SU-DHL-6 (cell line): ENCODE measurements at regions not wholly inside any gene's neighbourhood (a gene's known extent, or its start where the extent isn't known, plus 50 kb on each side); places are given as distances from the start of the nearest gene placed in this dataset.
"Not testable (repeated sequence)": the region's sequence is repeated elsewhere in the genome, so short reads cannot be mapped to it uniquely, and the experiment has no call there.

Experiments used
- H2AFZ ChIP-seq: fragments of 200-600 bp; sonication (generic); 2 replicates; pipeline ENCODE4 v1.6.1; 2014; ENCODE audit warnings: low read depth, mild to moderate bottlenecking, moderate library complexity, mixed read lengths, antibody characterized with exemption, low read length; ENCODE audit not compliant: severe bottlenecking
- H3F3A ChIP-seq: fragments of 200-600 bp; shearing (Covaris generic); 2 replicates; pipeline ENCODE4 v1.6.0; 2016; ENCODE audit warnings: antibody characterized with exemption, mild to moderate bottlenecking; ENCODE audit not compliant: insufficient read depth
- H3K27ac ChIP-seq: fragments of 200-600 bp; sonication (generic); 2 replicates; pipeline ENCODE4 v1.5.1; 2016; ENCODE audit warnings: low read depth, mild to moderate bottlenecking, low read length, moderate library complexity, mixed read lengths
- H3K27me3 ChIP-seq: fragments of 200-600 bp; sonication (generic), shearing (Covaris generic); 2 replicates; pipeline ENCODE4 v1.6.0; 2014; ENCODE audit warnings: mild to moderate bottlenecking, low read length
- H3K36me3 ChIP-seq: fragments of 200-600 bp; sonication (generic); 2 replicates; pipeline ENCODE4 v1.6.1; 2014; ENCODE audit warnings: mild to moderate bottlenecking, low read length, mixed read lengths
- H3K4me2 ChIP-seq: fragments of 300-600, 200-600 bp; shearing (Covaris generic), sonication (generic); 2 replicates; pipeline ENCODE4 v1.6.0; 2014; ENCODE audit warnings: low read length, low read depth, mild to moderate bottlenecking; ENCODE audit not compliant: poor library complexity, severe bottlenecking
- H3K4me3 ChIP-seq: fragments of 200-600 bp; sonication (generic); 2 replicates; pipeline ENCODE4 v1.5.1; 2014; ENCODE audit warnings: antibody characterized with exemption, low read length, mild to moderate bottlenecking, mixed read lengths; ENCODE audit not compliant: insufficient read depth, poor library complexity, severe bottlenecking
- H3K79me2 ChIP-seq: fragments of 200-600 bp; sonication (generic); 2 replicates; pipeline ENCODE4 v1.6.1; 2014; ENCODE audit warnings: mild to moderate bottlenecking, low read length, moderate library complexity; ENCODE audit not compliant: insufficient read depth
- H3K9ac ChIP-seq: fragments of 200-600 bp; sonication (generic); 2 replicates; pipeline ENCODE4 v1.7.0; 2014; ENCODE audit warnings: mild to moderate bottlenecking, low read length
- H3K9me2 ChIP-seq: fragments of 200-600 bp; sonication (generic); replicated peaks from 2 replicates; pipeline ENCODE4 v1.6.1; 2014; ENCODE audit warnings: low read length; ENCODE audit not compliant: insufficient read depth
- H3K9me3 ChIP-seq: fragments of 200-600 bp; sonication (generic); 2 replicates; pipeline ENCODE4 v1.6.1; 2014; ENCODE audit warnings: low read length, mixed read lengths; ENCODE audit not compliant: insufficient read depth
- H4K20me1 ChIP-seq: fragments of 200-600 bp; sonication (generic); 2 replicates; pipeline ENCODE4 v1.6.1; 2014; ENCODE audit warnings: low read depth, mild to moderate bottlenecking, antibody characterized with exemption, low read length, moderate library complexity, mixed read lengths

DNA sequence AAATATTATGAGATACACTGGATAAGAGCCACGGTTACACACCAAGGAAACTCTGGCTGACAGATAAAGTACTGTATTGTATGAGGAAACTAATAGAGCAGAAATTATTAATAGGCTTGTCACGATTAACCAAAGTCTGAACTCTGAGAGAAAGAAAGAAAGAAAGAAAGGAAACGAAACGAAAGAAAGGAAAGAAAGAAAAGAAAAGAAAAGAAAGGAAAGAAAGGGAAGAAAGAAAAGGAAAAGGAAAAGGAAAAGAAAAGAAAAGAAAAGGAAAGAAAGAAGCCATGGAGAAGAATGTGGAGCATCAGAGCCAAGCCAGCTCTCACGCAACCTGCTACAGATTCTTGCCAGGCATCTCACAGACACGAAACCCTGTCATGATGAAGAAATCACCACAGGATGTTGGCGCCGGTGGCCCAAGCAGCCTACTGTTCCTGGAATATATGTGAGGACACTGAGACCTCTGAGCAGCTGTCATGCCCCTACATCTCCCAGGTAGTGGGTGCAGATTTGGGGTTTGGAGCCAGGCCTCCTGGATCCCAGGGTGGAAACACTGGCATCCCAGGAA, 187.4 kb upstream of the LRRC61 start:
- not testable (repeated sequence) for H4K20me1 ChIP-seq, H3K4me3 ChIP-seq, H3K9ac ChIP-seq, H3K27ac ChIP-seq, H2AFZ ChIP-seq, H3K36me3 ChIP-seq, H3K9me2 ChIP-seq, H3K27me3 ChIP-seq, H3K4me2 ChIP-seq, H3F3A ChIP-seq, H3K9me3 ChIP-seq, H3K79me2 ChIP-seq

DNA sequence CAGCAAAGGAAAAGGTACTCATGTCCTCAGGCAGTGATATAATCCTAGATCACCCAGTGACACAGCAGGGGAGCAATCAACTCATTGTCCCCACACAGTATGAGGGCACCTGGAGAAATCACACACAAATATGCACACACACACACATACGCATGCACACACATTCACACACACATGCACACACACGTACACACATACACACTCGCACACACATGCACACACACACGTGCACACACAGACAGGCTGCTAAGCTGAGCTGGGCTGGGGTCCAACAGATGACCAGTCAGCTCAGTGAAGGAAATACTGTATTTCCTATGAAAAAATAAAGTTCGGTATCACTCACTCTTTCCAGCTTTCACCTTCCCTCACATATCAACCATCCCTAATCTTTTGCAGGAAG, 183.3 kb upstream of the LRRC61 start:
- H4K20me1 ChIP-seq, result not testable (repeated sequence)

DNA sequence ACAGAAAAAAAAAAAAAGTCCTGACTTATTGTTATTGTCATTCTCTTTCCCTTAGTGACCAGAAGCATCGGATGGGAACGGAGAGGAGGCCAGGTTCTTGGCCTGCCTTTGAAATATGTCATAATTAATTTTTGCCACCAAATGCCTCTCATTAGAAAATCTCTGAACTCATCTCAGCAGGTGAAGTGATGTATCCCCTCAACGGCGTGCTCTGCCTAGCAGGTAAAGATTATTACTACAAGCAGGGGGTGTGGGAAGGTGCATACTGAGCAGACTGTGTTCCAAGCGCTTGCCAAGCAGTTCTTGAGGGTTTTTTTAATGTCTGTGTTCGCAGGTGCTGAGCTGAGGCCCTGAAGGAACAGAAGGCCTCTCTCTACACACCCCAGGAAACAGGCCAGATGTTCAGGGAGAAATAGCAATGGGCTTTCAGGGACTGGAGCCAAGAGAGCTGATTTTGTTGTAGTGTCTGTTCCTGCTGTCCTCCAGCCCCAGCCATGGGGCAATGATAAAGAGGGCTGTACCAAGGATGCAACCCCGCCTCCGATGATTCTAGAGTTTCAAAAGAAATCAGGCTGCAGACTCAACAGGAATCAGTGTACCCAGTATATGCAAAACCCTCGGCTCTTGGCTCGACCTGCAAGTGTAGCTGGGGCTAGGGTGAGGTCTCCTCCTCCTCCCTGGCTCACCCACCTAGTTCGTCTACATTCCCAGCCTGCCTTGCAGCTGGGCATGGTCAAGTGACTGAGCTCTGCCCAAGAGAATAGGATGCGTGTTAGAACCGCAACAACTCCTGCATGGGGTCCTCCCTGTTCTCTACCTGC, 181.4 kb upstream of the LRRC61 start:
- H3K27ac ChIP-seq, H3K27me3 ChIP-seq, H3K4me3 ChIP-seq, H2AFZ ChIP-seq, H3K36me3 ChIP-seq, H3K9me3 ChIP-seq, H4K20me1 ChIP-seq, H3K9me2 ChIP-seq, H3K4me2 ChIP-seq, H3F3A ChIP-seq, H3K79me2 ChIP-seq, H3K9ac ChIP-seq: not testable (repeated sequence)

More for the DNA sequence above, 183.3 kb upstream of the LRRC61 start:
- not testable (repeated sequence) for H3K27me3 ChIP-seq, H3K9me3 ChIP-seq, H3K4me2 ChIP-seq, H3K9me2 ChIP-seq, H3F3A ChIP-seq, H3K79me2 ChIP-seq, H3K36me3 ChIP-seq, H3K27ac ChIP-seq, H3K4me3 ChIP-seq, H3K9ac ChIP-seq, H2AFZ ChIP-seq

DNA sequence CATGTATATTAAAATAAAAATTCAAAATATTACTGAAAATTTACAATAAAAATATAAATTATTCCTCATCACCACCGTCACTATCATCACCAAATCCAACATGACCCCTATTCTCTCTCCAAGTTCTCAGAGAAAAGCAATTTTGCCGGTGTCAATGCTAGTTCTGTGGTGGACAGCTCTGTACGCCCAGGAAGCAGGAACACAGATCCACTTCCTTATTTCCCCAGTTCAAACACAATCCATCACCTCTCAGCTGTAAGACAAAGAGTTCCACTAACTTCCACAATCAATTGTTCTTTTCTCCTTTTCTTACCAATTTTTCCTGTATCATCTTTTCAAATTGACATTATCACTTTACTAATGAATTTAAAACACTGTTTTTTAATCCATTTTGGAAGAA, 177.0 kb upstream of the LRRC61 start:
- H3K4me2 ChIP-seq, H2AFZ ChIP-seq, H4K20me1 ChIP-seq, H3K27ac ChIP-seq, H3K9me2 ChIP-seq, H3K79me2 ChIP-seq, H3K9ac ChIP-seq, H3K9me3 ChIP-seq, H3K36me3 ChIP-seq, H3K4me3 ChIP-seq, H3F3A ChIP-seq, H3K27me3 ChIP-seq: not testable (repeated sequence)

DNA sequence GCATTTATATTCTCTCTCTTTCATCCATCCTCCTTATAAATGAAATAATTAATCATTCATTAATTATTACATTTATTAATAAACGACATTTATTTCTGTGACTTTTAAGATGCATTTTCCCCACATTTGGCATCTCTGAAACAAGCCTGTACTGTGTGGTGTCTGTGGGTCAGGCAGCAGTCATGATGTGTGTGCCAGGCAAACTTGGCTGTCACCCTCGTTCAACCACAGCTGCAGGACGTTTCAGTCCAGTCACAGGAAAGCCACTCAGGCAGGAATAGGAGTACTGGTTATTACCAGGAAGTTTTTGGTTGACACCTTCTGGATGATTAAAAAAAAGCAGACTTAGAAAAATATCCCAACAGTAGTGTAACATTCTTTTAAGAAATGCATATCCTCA, 175.6 kb upstream of the LRRC61 start:
- not testable (repeated sequence) for H3K9me2 ChIP-seq, H3K4me2 ChIP-seq, H3K27ac ChIP-seq, H3K79me2 ChIP-seq, H3F3A ChIP-seq, H3K9me3 ChIP-seq, H3K9ac ChIP-seq, H2AFZ ChIP-seq, H3K4me3 ChIP-seq, H4K20me1 ChIP-seq, H3K36me3 ChIP-seq, H3K27me3 ChIP-seq

DNA sequence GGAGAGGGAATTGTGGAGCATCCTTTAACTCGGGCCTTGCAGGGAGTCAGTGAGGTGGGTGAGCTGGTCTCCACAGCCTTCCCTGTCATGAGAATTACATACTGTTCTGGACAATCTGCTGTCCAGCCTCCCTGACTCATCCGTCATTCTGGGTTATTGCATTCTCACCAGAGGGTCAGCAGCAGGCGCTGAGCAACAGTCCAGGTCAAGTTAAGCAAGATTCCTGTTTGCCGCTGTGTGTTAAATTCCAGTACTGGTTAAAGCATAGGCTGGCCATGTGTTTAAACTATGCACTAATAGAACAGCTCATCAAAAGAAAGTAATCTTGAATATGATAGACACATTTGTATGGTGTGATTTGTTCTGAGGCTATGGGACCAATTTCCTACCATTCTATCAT, 167.1 kb upstream of the LRRC61 start:
- not testable (repeated sequence) for H3K36me3 ChIP-seq, H3K9ac ChIP-seq, H3K9me3 ChIP-seq, H4K20me1 ChIP-seq, H3K4me2 ChIP-seq, H3K79me2 ChIP-seq, H3F3A ChIP-seq, H3K9me2 ChIP-seq, H3K27me3 ChIP-seq, H3K27ac ChIP-seq, H3K4me3 ChIP-seq, H2AFZ ChIP-seq

DNA sequence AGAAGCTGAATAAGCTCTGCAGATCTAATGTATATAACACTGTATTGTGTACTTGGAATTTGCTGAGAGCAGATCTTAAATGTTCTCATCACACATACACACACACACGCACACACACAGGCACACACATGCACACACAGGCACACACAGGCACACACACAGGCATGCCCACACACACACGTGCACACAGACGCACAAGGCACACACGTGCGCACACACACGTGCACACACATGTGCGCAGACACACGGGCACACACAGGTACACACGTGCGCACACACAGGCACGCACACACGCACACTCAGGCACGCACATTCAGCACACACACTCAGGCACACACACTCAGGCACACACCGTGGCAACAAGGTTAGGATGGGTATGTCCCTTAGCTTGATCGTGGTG, 164.5 kb upstream of the LRRC61 start:
- not testable (repeated sequence) for H3K36me3 ChIP-seq, H3K79me2 ChIP-seq, H3K27me3 ChIP-seq, H3K27ac ChIP-seq, H3K4me2 ChIP-seq, H3K9me3 ChIP-seq, H2AFZ ChIP-seq, H3K4me3 ChIP-seq, H3K9me2 ChIP-seq, H3K9ac ChIP-seq, H3F3A ChIP-seq, H4K20me1 ChIP-seq

DNA sequence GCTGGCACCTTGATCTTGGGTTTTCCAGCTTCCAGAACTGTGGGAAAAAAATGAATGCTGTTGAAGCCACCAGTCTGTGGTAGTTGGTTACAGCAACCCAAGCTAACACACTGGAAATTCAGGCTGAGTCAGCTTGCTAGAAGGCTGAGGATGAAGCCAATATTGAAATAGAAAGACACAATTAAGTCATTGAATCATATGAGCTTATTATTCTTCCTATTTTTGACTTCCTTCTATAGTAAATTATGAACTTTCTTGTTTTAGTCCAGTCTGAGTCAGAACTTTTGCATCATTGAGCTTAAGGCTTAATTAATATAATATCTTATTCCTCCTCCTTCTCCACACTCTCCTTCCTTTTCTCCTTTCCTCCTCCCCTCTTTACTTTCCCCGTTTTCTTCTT, 153.6 kb upstream of the LRRC61 start:
- H3K9ac ChIP-seq, H3F3A ChIP-seq, H4K20me1 ChIP-seq, H3K4me2 ChIP-seq, H3K4me3 ChIP-seq, H3K9me2 ChIP-seq, H3K27ac ChIP-seq, H3K36me3 ChIP-seq, H3K79me2 ChIP-seq, H3K9me3 ChIP-seq, H3K27me3 ChIP-seq, H2AFZ ChIP-seq: not testable (repeated sequence)
